Endometrium (tissue), 2 donors: ENCODE measurements at regions not wholly inside any gene's neighbourhood (a gene's known extent, or its start where the extent isn't known, plus 50 kb on each side); places are given as distances from the start of the nearest gene placed in this dataset.
A peak's percentile ranks its signal among the peaks of the same experiment; 100 is the strongest.

Source experiments
- FAIRE-seq: peaks from 2 replicates; lab custom pipeline; 2012; peaks lifted over from hg19 to GRCh38; lab: Jason Lieb, UNC
- donor health status: control.
- donor health status: control.

- FAIRE-seq = no peak
These were observed 205.3 kb upstream of the PRICKLE1 start for GRCh38 chr12:42794806-42795205.

DNA sequence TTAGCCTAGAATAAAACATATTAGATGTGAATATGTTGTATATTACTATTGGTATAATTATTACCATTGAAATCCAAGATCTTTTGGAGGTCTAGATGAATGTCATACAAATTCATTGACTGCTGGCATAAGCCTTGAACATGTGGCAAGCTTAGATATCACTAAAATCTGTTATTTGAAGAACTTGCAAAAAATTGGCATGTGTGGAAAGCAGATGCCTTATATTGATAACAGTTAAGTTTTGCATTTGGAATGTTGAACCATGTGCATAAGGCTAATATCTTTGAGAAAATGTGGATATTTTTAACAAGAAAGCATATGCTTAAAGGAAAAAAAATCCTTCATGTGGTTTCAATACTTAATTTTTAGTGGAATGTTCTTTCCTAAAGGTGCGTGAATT lies 203.6 kb upstream of the PRICKLE1 start:
- FAIRE-seq = no peak

- no peak for FAIRE-seq
These were observed 202.7 kb upstream of the PRICKLE1 start for GRCh38 chr12:42792265-42792664.

DNA sequence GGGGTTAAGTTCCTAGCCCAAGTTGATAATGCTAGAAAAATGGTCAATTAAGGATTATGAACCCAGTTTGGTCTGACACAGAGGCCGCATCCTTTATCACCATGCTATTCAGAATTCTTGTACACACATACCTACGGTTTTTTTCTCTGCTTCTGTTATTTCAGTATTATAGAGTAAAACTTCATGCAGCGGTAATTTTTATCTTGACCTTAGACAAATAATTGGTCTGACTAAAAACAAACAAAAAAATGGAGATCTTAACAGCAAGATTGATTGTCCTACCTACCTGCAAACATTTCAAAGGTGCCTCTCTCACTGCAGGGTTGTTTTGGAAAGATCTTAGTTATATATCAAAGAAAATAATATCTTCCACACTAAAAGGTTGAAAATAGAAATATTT lies 201.9 kb upstream of the PRICKLE1 start:
- FAIRE-seq = no peak

GRCh38 chr12:42790761-42791151 lies 201.2 kb upstream of the PRICKLE1 start:
- no peak for FAIRE-seq

DNA sequence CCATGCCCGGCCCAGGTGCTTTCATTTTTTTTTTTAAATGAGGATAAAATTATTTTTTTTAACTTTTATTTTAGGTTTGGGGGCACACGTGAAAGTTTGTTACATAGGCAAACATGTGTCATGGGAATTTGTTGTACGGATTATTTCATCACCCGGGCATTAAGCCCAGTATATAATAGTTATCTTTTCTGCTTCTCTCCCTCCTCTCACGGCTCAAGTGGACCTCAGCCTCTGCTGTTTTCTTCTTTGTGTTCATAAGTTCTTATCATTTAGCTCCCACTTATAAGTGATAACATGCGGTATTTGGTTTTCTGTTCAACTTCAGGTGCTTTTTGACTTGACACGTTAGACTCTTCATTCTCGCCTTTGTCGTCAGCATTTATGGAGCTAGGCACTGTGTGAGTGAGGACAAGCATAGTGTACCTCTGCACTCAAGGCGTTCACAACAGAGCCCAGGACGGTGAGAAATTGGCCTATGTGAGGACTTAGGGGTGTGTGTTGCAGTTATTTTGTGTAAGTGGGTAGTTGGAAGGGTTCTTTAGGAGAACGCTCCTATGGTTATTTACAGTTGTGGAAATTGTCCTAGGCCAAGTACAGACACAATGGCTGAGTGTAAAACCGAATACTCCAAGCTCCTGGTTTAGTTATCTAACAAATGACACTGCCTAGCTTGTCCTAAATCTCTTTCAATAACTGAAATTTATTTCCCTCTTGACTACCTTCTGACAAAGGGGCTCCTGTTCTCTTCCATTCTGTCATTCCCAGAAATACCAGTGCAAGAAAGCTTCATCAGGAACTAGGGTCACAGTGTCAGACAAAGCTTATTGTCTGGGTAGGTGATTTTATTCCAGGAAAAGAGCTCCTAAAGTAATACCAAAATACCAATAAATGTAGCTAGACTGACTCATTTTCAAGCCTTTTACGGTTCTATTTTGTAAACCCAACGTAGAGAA lies 200.5 kb upstream of the PRICKLE1 start:
- no peak for FAIRE-seq

DNA sequence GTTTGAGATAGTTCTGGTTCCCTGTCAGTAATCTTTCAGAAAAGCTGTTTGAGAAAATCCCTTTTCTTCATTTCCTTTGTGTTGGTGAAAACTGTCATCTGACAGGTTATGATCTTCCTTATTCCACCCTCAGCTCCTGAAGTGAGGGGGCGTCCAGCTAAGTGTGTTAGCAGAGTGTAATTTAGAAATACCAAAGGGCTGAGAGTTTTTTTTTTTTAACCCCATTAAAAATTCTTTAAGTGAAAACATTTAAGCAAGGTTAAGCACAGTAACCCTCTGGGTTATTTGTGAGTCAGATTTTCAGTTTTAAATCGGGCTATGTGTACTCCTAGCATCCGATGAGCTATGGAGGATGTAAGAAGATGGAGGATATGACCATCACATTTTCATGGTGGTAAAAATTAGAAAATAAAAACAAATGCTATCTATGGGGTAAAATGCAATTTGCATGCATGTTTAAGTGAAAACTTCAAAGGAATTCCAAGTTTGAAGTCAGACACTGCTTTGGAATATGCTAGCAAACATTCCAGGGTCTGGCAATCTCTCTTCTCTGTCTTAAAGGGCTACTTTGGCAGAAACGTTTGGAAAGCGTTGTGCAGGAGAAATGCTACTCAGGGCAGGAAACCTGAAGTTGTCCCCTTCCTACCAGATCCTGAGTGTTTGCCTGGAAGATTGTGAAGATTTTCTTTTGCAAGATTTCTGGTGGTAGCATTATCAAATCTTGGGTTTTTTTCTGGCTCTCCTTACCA lies 197.0 kb upstream of the PRICKLE1 start:
- FAIRE-seq = no peak

GRCh38 chr12:42785944-42786343 lies 196.4 kb upstream of the PRICKLE1 start:
- peak; percentile 35 for FAIRE-seq

- FAIRE-seq = no peak
These were observed 191.1 kb upstream of the PRICKLE1 start for GRCh38 chr12:42780671-42781070.

GRCh38 chr12:42779186-42779859 lies 189.8 kb upstream of the PRICKLE1 start:
- no peak for FAIRE-seq

DNA sequence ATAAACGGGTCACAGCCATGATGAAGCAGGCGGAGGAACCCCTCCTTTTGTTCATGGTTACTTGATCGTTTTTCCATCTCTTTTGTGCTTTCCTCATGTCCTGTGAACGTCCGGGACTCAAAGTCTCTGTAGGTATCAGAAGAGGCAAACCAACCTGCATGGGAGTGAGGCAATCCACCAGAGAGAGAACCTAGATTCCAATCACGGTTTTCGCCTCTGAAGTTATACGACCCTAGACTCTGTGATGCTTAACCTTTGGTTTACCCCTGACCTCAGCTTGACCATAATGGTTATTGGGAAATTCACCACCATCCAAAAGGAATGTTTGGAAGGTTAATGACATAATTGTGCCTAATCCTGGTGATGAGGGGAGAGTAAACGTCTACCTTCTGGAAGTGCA lies 186.8 kb upstream of the PRICKLE1 start:
- no peak for FAIRE-seq

GRCh38 chr12:42774238-42774637 lies 184.7 kb upstream of the PRICKLE1 start:
- no peak for FAIRE-seq

- FAIRE-seq = no peak
These were observed 180.7 kb upstream of the PRICKLE1 start for GRCh38 chr12:42770261-42770660.

DNA sequence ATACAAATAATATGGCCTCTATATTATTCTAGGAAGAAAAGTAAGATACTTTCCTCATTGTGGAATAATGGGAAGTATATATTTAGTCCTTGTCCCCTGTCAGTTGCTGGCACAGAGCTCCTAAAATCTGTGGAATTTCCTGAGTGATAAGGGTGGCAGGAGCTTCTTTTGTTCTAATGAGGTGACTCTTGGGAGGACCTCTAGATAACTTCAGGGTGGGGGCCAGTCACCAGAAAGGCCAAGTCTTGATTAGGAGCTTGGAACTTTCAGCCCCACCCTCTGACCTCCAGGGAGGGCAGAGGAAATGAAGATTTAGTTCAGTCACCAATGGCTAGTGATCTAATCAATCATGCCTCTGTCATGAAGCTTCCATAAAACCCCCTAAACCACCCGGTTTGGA lies 179.9 kb upstream of the PRICKLE1 start:
- FAIRE-seq = no peak

- FAIRE-seq = no peak
These were observed 178.5 kb upstream of the PRICKLE1 start for GRCh38 chr12:42767998-42768397.

DNA sequence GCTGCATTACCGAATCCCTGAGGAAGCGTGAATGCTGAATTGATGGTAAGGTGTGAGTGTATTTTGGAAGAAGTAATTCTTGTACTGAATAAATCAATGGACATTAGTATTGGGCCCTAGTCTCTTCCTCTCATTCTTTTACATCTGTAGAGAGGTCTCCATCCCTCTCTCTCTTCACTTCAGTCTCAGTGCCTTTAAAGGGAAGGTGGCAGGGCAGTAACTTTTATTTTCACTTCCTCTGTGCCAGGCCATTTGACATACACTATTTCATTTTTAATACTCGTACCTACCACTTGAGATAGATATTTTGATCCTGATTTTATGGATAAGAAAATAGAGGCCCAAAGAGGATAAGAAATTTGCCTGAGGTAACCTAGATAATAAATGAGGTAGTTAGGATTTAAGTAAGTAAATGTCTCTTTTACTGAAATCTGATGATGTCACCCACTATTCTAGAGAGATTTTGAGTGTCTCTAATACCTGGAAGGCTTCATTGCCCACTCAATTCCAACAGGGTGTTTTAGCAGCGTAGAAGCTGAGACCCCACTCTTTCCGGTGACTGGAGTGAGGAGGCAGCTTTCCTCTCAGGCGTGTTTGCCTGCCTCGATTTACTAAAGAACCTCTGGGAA lies 177.9 kb upstream of the PRICKLE1 start:
- FAIRE-seq = no peak

GRCh38 chr12:42766754-42767153 lies 177.2 kb upstream of the PRICKLE1 start:
- FAIRE-seq = no peak

DNA sequence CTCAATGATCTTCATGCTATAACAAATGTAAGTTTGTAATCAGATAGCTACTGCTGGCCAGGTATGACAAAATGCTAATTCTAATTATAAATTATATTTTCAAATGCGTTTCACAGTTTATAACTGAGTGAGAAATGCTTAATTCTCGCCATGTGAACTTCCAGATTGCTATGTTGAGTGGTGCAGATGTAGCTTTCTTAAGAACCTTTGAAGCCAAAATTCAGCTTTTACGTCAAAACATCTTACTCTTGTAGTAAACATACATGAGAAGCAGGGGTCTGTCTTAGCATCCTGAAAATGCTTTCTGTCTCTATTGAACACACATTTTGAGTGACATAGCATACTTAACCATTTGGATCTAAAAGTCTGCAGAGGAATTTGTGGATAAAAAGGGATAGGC lies 176.5 kb upstream of the PRICKLE1 start:
- no peak for FAIRE-seq

- no peak for FAIRE-seq
These were observed 174.1 kb upstream of the PRICKLE1 start for GRCh38 chr12:42763682-42764081.

- no peak for FAIRE-seq
These were observed 172.9 kb upstream of the PRICKLE1 start for GRCh38 chr12:42762395-42762925.

GRCh38 chr12:42761601-42762350 lies 172.2 kb upstream of the PRICKLE1 start:
- peak; percentile 60 for FAIRE-seq
